ENCODE measurements at regions not wholly inside any gene's neighbourhood (a gene's known extent, or its start where the extent isn't known, plus 50 kb on each side); places are given as distances from the start of the nearest gene placed in this dataset.
"Not testable (repeated sequence)": the region's sequence is repeated elsewhere in the genome, so short reads cannot be mapped to it uniquely, and the experiment has no call there.

GRCh38 chr9:66765531-66765930 lies 135.0 kb upstream of the ZNF658 start:
- DNase-seq (ENCODE audit: low read depth): not testable (repeated sequence)

GRCh38 chr9:66771504-66771903 lies 129.0 kb upstream of the ZNF658 start:
- not testable (repeated sequence) for DNase-seq (ENCODE audit: low read depth)

- not testable (repeated sequence) for DNase-seq (ENCODE audit: low read depth)
These were observed 125.9 kb upstream of the ZNF658 start for GRCh38 chr9:66774618-66775017.

GRCh38 chr9:66779944-66780661 lies 120.4 kb upstream of the ZNF658 start:
- DNase-seq (ENCODE audit: low read depth): not testable (repeated sequence)

GRCh38 chr9:66781240-66781639 lies 119.3 kb upstream of the ZNF658 start:
- DNase-seq (ENCODE audit: low read depth): not testable (repeated sequence)

- DNase-seq (ENCODE audit: low read depth): not testable (repeated sequence)
These were observed 118.5 kb upstream of the ZNF658 start for GRCh38 chr9:66782010-66782409.

GRCh38 chr9:66785603-66786002 lies 114.9 kb upstream of the ZNF658 start:
- not testable (repeated sequence) for DNase-seq (ENCODE audit: low read depth)

GRCh38 chr9:66791092-66791750 lies 109.3 kb upstream of the ZNF658 start:
- DNase-seq (ENCODE audit: low read depth): not testable (repeated sequence)

GRCh38 chr9:66794769-66795168 lies 105.8 kb upstream of the ZNF658 start:
- not testable (repeated sequence) for DNase-seq (ENCODE audit: low read depth)

- not testable (repeated sequence) for DNase-seq (ENCODE audit: low read depth)
These were observed 104.6 kb upstream of the ZNF658 start for GRCh38 chr9:66795723-66796503.

GRCh38 chr9:66797905-66798616 lies 102.5 kb upstream of the ZNF658 start:
- not testable (repeated sequence) for DNase-seq (ENCODE audit: low read depth)

- not testable (repeated sequence) for DNase-seq (ENCODE audit: low read depth)
These were observed 96.9 kb upstream of the ZNF658 start for GRCh38 chr9:66803619-66804018.

GRCh38 chr9:66810247-66810646 lies 90.3 kb upstream of the ZNF658 start:
- DNase-seq (ENCODE audit: low read depth): not testable (repeated sequence)

- not testable (repeated sequence) for DNase-seq (ENCODE audit: low read depth)
These were observed 88.2 kb upstream of the ZNF658 start for GRCh38 chr9:66812367-66812766.

GRCh38 chr9:66812967-66813366 lies 87.6 kb upstream of the ZNF658 start:
- peak; percentile 12 for DNase-seq (ENCODE audit: low read depth)

- not testable (repeated sequence) for DNase-seq (ENCODE audit: low read depth)
These were observed 86.5 kb upstream of the ZNF658 start for GRCh38 chr9:66814038-66814437.

- DNase-seq (ENCODE audit: low read depth): not testable (repeated sequence)
These were observed 81.0 kb upstream of the ZNF658 start for GRCh38 chr9:66819510-66819909.

- DNase-seq (ENCODE audit: low read depth): not testable (repeated sequence)
These were observed 80.4 kb upstream of the ZNF658 start for GRCh38 chr9:66820014-66820660.

- not testable (repeated sequence) for DNase-seq (ENCODE audit: low read depth)
These were observed 76.4 kb upstream of the ZNF658 start for GRCh38 chr9:66824169-66824568.

- not testable (repeated sequence) for DNase-seq (ENCODE audit: low read depth)
These were observed 70.7 kb upstream of the ZNF658 start for GRCh38 chr9:66829853-66830252.

Measured in myocyte (in vitro differentiated cells).